ENCODE measurements at regions not wholly inside any gene's neighbourhood (a gene's known extent, or its start where the extent isn't known, plus 50 kb on each side); places are given as distances from the start of the nearest gene placed in this dataset.

DNA sequence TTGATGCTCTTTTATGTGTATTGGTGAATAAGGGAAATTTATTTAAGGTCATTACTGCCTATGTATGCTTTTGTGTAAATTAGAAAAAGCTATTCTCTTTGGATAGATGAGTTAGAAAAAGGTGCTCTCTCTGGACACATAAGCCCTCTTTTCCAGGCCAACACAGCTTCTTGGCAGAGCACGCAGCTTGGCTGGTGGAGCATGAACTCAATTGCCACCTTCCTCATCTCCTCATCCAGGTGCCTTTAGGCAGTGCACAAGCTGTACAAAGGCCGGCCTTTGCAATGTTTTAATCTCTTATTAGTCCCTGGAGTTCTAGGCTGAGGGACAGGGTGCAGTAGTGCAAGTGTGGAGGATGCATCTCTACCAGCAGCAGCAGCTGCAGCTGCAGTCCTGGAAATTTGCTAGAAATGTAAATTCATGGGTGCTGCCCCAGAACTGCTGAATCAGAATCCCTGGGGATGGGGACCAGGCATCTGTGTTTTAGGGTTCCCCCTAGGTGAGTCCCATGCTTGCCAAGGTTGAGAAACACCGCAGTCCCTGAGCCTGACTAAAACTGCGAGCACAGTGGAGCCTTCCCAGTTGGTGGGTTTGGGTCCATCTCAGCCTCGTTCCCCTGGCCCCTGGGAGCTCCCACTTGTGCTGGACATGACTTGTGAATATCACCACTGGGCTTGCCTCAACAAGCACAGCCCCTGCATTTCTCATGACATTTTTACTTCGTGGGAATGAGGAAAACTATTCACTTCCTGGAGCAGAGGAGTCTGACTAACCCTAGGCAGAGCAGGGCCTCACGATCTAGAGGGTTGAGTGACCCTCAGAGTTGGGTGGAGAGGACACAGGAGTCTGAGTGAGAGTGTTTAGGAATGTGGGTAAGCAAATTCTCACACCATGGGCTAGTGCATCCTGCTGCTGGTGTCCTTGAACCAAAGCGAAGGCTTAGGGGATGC is 272.3 kb downstream of the ZSWIM6 start:
- TF ChIP-seq POLR2A (IDR thresholded peaks at IDR 0.05), result no peak
- TF ChIP-seq, protein P1, sequence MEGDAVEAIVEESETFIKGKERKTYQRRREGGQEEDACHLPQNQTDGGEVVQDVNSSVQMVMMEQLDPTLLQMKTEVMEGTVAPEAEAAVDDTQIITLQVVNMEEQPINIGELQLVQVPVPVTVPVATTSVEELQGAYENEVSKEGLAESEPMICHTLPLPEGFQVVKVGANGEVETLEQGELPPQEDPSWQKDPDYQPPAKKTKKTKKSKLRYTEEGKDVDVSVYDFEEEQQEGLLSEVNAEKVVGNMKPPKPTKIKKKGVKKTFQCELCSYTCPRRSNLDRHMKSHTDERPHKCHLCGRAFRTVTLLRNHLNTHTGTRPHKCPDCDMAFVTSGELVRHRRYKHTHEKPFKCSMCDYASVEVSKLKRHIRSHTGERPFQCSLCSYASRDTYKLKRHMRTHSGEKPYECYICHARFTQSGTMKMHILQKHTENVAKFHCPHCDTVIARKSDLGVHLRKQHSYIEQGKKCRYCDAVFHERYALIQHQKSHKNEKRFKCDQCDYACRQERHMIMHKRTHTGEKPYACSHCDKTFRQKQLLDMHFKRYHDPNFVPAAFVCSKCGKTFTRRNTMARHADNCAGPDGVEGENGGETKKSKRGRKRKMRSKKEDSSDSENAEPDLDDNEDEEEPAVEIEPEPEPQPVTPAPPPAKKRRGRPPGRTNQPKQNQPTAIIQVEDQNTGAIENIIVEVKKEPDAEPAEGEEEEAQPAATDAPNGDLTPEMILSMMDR (IDR thresholded peaks at IDR 0.05), result no peak
